ENCODE measurements at regions not wholly inside any gene's neighbourhood (a gene's known extent, or its start where the extent isn't known, plus 50 kb on each side); places are given as distances from the start of the nearest gene placed in this dataset.
A peak's percentile ranks its signal among the peaks of the same experiment; 100 is the strongest.
"Not testable (repeated sequence)": the region's sequence is repeated elsewhere in the genome, so short reads cannot be mapped to it uniquely, and the experiment has no call there.

DNA sequence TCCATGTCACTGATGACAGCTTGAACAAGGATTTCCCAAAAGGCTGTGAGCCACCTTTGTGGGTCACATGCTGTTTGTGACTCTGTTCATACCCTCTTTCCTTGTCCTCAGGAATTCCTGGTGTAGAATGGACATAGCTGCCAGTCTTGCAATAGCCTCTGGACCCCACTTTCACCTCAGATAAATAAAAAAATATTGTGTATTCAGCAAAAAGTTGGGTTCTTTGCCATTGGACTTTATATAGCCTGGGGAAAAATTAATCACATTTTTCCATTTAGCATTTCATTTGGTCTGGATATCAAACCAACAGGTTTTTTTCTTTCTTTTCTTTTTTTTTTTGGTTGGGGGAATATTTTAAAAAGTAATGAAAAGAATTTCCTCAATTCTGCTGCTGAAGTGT is 144.8 kb downstream of the PDCD6IP start:
- Histone ChIP-seq H4K20me1 (ENCODE audit: insufficient read depth) (no peaks in the 10 kb centered on the region), H3K27ac (ENCODE audit: low read length) (no peak overlapping the region), H3K9me3 (ENCODE audit: low read length) (no peaks in the 10 kb centered on the region), H3K9me2 (ENCODE audit: insufficient read depth, low read length) (no peaks in the 10 kb centered on the region), H3K79me2 (replicated peaks; ENCODE audit: insufficient read depth, low read length) (no peaks in the 10 kb centered on the region), H3K4me2 (ENCODE audit: low read length) (no peak overlapping the region), H3K9ac (ENCODE audit: low read length) (no peak overlapping the region), H3K27me3 (ENCODE audit: insufficient read depth, low read depth, low read length) (no peaks in the 10 kb centered on the region), H3K4me3 (ENCODE audit: low read length) (no peak overlapping the region), H2AFZ (ENCODE audit: low read depth, low read length) (no peak overlapping the region), H3F3A (ENCODE audit: insufficient read depth, low read length, poor library complexity, severe bottlenecking) (no peaks in the 10 kb centered on the region), H3K36me3 (ENCODE audit: insufficient read depth, low read length) (no peaks in the 10 kb centered on the region)
- no peak for TF ChIP-seq RAD21 (conservative IDR thresholded peaks at IDR 0.05)
- no peak for TF ChIP-seq MXI1 (conservative IDR thresholded peaks at IDR 0.05; ENCODE audit: poor library complexity, severe bottlenecking)
- TF ChIP-seq, protein P1, sequence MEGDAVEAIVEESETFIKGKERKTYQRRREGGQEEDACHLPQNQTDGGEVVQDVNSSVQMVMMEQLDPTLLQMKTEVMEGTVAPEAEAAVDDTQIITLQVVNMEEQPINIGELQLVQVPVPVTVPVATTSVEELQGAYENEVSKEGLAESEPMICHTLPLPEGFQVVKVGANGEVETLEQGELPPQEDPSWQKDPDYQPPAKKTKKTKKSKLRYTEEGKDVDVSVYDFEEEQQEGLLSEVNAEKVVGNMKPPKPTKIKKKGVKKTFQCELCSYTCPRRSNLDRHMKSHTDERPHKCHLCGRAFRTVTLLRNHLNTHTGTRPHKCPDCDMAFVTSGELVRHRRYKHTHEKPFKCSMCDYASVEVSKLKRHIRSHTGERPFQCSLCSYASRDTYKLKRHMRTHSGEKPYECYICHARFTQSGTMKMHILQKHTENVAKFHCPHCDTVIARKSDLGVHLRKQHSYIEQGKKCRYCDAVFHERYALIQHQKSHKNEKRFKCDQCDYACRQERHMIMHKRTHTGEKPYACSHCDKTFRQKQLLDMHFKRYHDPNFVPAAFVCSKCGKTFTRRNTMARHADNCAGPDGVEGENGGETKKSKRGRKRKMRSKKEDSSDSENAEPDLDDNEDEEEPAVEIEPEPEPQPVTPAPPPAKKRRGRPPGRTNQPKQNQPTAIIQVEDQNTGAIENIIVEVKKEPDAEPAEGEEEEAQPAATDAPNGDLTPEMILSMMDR (IDR thresholded peaks at IDR 0.05; ENCODE audit: poor library complexity, severe bottlenecking), result no peak

DNA sequence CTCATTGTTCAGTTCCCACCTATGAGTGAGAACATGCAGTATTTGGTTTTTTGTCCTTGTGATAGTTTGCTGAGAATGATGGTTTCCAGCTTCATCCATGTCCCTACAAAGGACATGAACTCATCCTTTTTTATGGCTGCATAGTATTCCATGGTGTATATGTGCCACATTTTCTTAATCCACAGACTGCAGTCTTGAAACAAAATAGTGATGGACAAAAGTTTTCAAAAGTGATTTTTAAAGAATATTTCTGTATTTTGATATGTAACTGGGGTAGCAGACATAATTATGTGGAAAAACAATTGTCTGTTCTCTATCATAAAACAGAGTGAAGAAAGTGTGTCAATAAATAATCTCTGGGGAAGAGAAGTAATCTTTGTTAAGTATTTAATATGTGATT is 148.2 kb downstream of the PDCD6IP start:
- not testable (repeated sequence) for H3K27me3 ChIP-seq (ENCODE audit: insufficient read depth, low read depth, low read length); H3K4me3 ChIP-seq (ENCODE audit: low read length); H4K20me1 ChIP-seq (ENCODE audit: insufficient read depth); H3K36me3 ChIP-seq (ENCODE audit: insufficient read depth, low read length); H2AFZ ChIP-seq (ENCODE audit: low read depth, low read length); H3K9me2 ChIP-seq (ENCODE audit: insufficient read depth, low read length); H3K79me2 ChIP-seq (replicated peaks; ENCODE audit: insufficient read depth, low read length); H3K4me2 ChIP-seq (ENCODE audit: low read length); H3K9ac ChIP-seq (ENCODE audit: low read length); H3K27ac ChIP-seq (ENCODE audit: low read length); H3F3A ChIP-seq (ENCODE audit: insufficient read depth, low read length, poor library complexity, severe bottlenecking); H3K9me3 ChIP-seq (ENCODE audit: low read length)

- TF ChIP-seq EZH2 (IDR thresholded peaks at IDR 0.05; ENCODE audit: borderline replicate concordance, insufficient read depth, low read length, poor library complexity, severe bottlenecking), result no peak
- Histone ChIP-seq H3K9me3 (ENCODE audit: low read length) (no peaks in the 10 kb centered on the region), H3K4me3 (ENCODE audit: low read length) (no peak overlapping the region), H3K27me3 (ENCODE audit: insufficient read depth, low read depth, low read length) (no peaks in the 10 kb centered on the region), H3K27ac (ENCODE audit: low read length) (no peak overlapping the region), H3K9me2 (ENCODE audit: insufficient read depth, low read length) (no peaks in the 10 kb centered on the region), H4K20me1 (ENCODE audit: insufficient read depth) (no peaks in the 10 kb centered on the region), H3F3A (ENCODE audit: insufficient read depth, low read length, poor library complexity, severe bottlenecking) (no peaks in the 10 kb centered on the region), H3K4me2 (ENCODE audit: low read length) (no peak overlapping the region), H2AFZ (ENCODE audit: low read depth, low read length) (no peak overlapping the region), H3K36me3 (ENCODE audit: insufficient read depth, low read length) (no peaks in the 10 kb centered on the region), H3K79me2 (replicated peaks; ENCODE audit: insufficient read depth, low read length) (no peaks in the 10 kb centered on the region), H3K9ac (ENCODE audit: low read length) (no peak overlapping the region)
Measured at GRCh38 chr3:33947272-33948195, 149.1 kb downstream of the PDCD6IP start.

GRCh38 chr3:33949074-33949473 is 150.6 kb downstream of the PDCD6IP start:
- H3K9me3 ChIP-seq (ENCODE audit: low read length), result no peaks in the 10 kb centered on the region
- no peak overlapping the region for H2AFZ ChIP-seq (ENCODE audit: low read depth, low read length)
- no peak overlapping the region for H3K4me2 ChIP-seq (ENCODE audit: low read length)
- H4K20me1 ChIP-seq (ENCODE audit: insufficient read depth), result no peaks in the 10 kb centered on the region
- no peak for TF ChIP-seq MXI1 (conservative IDR thresholded peaks at IDR 0.05; ENCODE audit: poor library complexity, severe bottlenecking)
- no peak for TF ChIP-seq EZH2 (IDR thresholded peaks at IDR 0.05; ENCODE audit: borderline replicate concordance, insufficient read depth, low read length, poor library complexity, severe bottlenecking)
- no peak for TF ChIP-seq SMC3 (conservative IDR thresholded peaks at IDR 0.05; ENCODE audit: poor library complexity)
- TF ChIP-seq, protein P2, sequence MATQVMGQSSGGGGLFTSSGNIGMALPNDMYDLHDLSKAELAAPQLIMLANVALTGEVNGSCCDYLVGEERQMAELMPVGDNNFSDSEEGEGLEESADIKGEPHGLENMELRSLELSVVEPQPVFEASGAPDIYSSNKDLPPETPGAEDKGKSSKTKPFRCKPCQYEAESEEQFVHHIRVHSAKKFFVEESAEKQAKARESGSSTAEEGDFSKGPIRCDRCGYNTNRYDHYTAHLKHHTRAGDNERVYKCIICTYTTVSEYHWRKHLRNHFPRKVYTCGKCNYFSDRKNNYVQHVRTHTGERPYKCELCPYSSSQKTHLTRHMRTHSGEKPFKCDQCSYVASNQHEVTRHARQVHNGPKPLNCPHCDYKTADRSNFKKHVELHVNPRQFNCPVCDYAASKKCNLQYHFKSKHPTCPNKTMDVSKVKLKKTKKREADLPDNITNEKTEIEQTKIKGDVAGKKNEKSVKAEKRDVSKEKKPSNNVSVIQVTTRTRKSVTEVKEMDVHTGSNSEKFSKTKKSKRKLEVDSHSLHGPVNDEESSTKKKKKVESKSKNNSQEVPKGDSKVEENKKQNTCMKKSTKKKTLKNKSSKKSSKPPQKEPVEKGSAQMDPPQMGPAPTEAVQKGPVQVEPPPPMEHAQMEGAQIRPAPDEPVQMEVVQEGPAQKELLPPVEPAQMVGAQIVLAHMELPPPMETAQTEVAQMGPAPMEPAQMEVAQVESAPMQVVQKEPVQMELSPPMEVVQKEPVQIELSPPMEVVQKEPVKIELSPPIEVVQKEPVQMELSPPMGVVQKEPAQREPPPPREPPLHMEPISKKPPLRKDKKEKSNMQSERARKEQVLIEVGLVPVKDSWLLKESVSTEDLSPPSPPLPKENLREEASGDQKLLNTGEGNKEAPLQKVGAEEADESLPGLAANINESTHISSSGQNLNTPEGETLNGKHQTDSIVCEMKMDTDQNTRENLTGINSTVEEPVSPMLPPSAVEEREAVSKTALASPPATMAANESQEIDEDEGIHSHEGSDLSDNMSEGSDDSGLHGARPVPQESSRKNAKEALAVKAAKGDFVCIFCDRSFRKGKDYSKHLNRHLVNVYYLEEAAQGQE (IDR thresholded peaks at IDR 0.05; ENCODE audit: borderline replicate concordance), result no peak
- TF ChIP-seq RAD21 (conservative IDR thresholded peaks at IDR 0.05), result no peak
- TF ChIP-seq TAF1 (IDR thresholded peaks at IDR 0.05; ENCODE audit: low read depth), result no peak
- TF ChIP-seq EP300 (conservative IDR thresholded peaks at IDR 0.05; ENCODE audit: poor library complexity, severe bottlenecking), result no peak
- H3F3A ChIP-seq (ENCODE audit: insufficient read depth, low read length, poor library complexity, severe bottlenecking), result no peaks in the 10 kb centered on the region
- no peak overlapping the region for H3K4me3 ChIP-seq (ENCODE audit: low read length)
- no peaks in the 10 kb centered on the region for H3K9me2 ChIP-seq (ENCODE audit: insufficient read depth, low read length)
- no peaks in the 10 kb centered on the region for H3K79me2 ChIP-seq (replicated peaks; ENCODE audit: insufficient read depth, low read length)
- H3K36me3 ChIP-seq (ENCODE audit: insufficient read depth, low read length), result no peaks in the 10 kb centered on the region
- peak overlapping the region; percentile 43 for H3K27ac ChIP-seq (ENCODE audit: low read length)
- H3K9ac ChIP-seq (ENCODE audit: low read length), result no peak overlapping the region
- no peaks in the 10 kb centered on the region for H3K27me3 ChIP-seq (ENCODE audit: insufficient read depth, low read depth, low read length)

Data from neural cell (in vitro differentiated cells).